ENCODE measurements at regions not wholly inside any gene's neighbourhood (a gene's known extent, or its start where the extent isn't known, plus 50 kb on each side); places are given as distances from the start of the nearest gene placed in this dataset.

- H2AFZ ChIP-seq (ENCODE audit: low read depth): no peak overlapping the region; the same call in 1 of the 2 replicates
- peak; percentile 87 for DNase-seq
- ChIA-PET CTCF (interaction anchor here (0.7 to 2.2 kb wide), 9 partner anchors 8 to 276 kb away, joined by 3 to 8 read pairs (median 3); no protein-coding TSS in a partner anchor), POLR2A (interaction anchor here (0.6 to 1.1 kb wide), 3 partner anchors 63 to 108 kb away, joined by 3 to 7 read pairs (median 4); partner anchors contain the start of gene SPRED2)
- H4K20me1 ChIP-seq (ENCODE audit: insufficient read depth): no peaks in the 10 kb centered on the region
- no peaks in the 10 kb centered on the region for H3K79me2 ChIP-seq (ENCODE audit: insufficient read depth)
- H3K9me2 ChIP-seq: no peaks in the 10 kb centered on the region
- no peaks in the 10 kb centered on the region for H3K27me3 ChIP-seq (ENCODE audit: insufficient read depth)
- H3K4me1 ChIP-seq (ENCODE audit: control insufficient read depth in 1 of 2, insufficient read depth in 2 of 2, low read depth in 1 of 2, low read length in 1 of 2): peaks cover 3 to 18% of the 10 kb centered on the region in 2 experiments; a peak in 2 of 4 replicates
- peak overlapping the region; percentile 32; the same call in 1 of the 2 replicates for H3K4me2 ChIP-seq
- no peak overlapping the region for H3K9ac ChIP-seq
- no peaks in the 10 kb centered on the region for H3F3A ChIP-seq (replicated peaks; ENCODE audit: insufficient read depth)
- H3K4me3 ChIP-seq (ENCODE audit: low read depth in 2 of 2, low read length in 1 of 2): no peak overlapping the region
- WGBS (ENCODE audit: low lambda C conversion rate): 40% methylated on average over 4 of the region's 4 CpGs
- H3K36me3 ChIP-seq (replicated peaks in 1 of 2; ENCODE audit: control insufficient read depth in 1 of 2, insufficient read depth in 2 of 2, low read length in 1 of 2): no peaks in the 10 kb centered on the region
- no peaks in the 10 kb centered on the region for H3K9me3 ChIP-seq
- H3K27ac ChIP-seq (ENCODE audit: low read depth in 2 of 2, low read length in 1 of 2): peak overlapping the region in 1 of 2 experiments; percentile 63; a peak in 2 of 4 replicates
- TF ChIP-seq EZH2phosphoT487 (IDR thresholded peaks at IDR 0.05; ENCODE audit: borderline replicate concordance, low read depth) (no peak), PBX3 (IDR thresholded peaks at IDR 0.05) (peak; percentile 89), POLR2AphosphoS5 (IDR thresholded peaks at IDR 0.05; ENCODE audit: low read depth, low read length) (peak; percentile 62; the same call in 1 of the 2 replicates), TAF1 (IDR thresholded peaks at IDR 0.05; ENCODE audit: borderline replicate concordance, low read depth, low read length) (no peak), ELF1 (IDR thresholded peaks at IDR 0.05) (no peak), JUND (IDR thresholded peaks at IDR 0.05) (no peak), SIN3A (IDR thresholded peaks at IDR 0.05; ENCODE audit: borderline replicate concordance, low read depth, low read length) (peak; percentile 76; the same call in 1 of the 2 replicates), NRF1 (IDR thresholded peaks at IDR 0.05; ENCODE audit: low read depth, low read length) (no peak), FOXM1 (IDR thresholded peaks at IDR 0.05; ENCODE audit: low read depth) (no peak), MEF2A (IDR thresholded peaks at IDR 0.05; ENCODE audit: borderline replicate concordance, low read depth) (no peak), FOXJ3 (CRISPR knock-in tag; IDR thresholded peaks at IDR 0.05) (peak; percentile 94), RAD21 (IDR thresholded peaks at IDR 0.05; ENCODE audit: low read length) (no peak), RCOR1 (IDR thresholded peaks at IDR 0.05; ENCODE audit: low read length) (peak; percentile 97), IRF3 (IDR thresholded peaks at IDR 0.05; ENCODE audit: low read depth, low read length) (no peak), RFX5 (IDR thresholded peaks at IDR 0.05; ENCODE audit: low read length) (no peak), NFIC (IDR thresholded peaks at IDR 0.05; ENCODE audit: borderline replicate concordance) (peak; percentile 18; the same call in 1 of the 2 replicates), GABPA (IDR thresholded peaks at IDR 0.05; ENCODE audit: low read depth) (no peak), CHD2 (IDR thresholded peaks at IDR 0.05; ENCODE audit: low read length, partially characterized antibody) (peak; percentile 89), EP300 (IDR thresholded peaks at IDR 0.05; ENCODE audit: borderline replicate concordance in 1 of 2, low read depth in 1 of 2, low read length in 1 of 2) (peak in 1 of 2 experiments; percentile 96; a peak in 3 of 4 replicates), SMC3 (IDR thresholded peaks at IDR 0.05; ENCODE audit: low read depth, low read length) (no peak; the same call in 1 of the 2 replicates), MXI1 (IDR thresholded peaks at IDR 0.05; ENCODE audit: low read depth, low read length) (peak; percentile 99), FOSL2 (IDR thresholded peaks at IDR 0.05; ENCODE audit: borderline replicate concordance, low read depth) (no peak), MAX (IDR thresholded peaks at IDR 0.05; ENCODE audit: low read depth) (no peak), TEAD4 (IDR thresholded peaks at IDR 0.05; ENCODE audit: borderline replicate concordance, insufficient read depth) (no peak)
- TF ChIP-seq, protein P1, sequence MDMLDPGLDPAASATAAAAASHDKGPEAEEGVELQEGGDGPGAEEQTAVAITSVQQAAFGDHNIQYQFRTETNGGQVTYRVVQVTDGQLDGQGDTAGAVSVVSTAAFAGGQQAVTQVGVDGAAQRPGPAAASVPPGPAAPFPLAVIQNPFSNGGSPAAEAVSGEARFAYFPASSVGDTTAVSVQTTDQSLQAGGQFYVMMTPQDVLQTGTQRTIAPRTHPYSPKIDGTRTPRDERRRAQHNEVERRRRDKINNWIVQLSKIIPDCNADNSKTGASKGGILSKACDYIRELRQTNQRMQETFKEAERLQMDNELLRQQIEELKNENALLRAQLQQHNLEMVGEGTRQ (IDR thresholded peaks at IDR 0.05; ENCODE audit: borderline replicate concordance, low read depth, low read length): no peak
- TF ChIP-seq, protein P2, sequence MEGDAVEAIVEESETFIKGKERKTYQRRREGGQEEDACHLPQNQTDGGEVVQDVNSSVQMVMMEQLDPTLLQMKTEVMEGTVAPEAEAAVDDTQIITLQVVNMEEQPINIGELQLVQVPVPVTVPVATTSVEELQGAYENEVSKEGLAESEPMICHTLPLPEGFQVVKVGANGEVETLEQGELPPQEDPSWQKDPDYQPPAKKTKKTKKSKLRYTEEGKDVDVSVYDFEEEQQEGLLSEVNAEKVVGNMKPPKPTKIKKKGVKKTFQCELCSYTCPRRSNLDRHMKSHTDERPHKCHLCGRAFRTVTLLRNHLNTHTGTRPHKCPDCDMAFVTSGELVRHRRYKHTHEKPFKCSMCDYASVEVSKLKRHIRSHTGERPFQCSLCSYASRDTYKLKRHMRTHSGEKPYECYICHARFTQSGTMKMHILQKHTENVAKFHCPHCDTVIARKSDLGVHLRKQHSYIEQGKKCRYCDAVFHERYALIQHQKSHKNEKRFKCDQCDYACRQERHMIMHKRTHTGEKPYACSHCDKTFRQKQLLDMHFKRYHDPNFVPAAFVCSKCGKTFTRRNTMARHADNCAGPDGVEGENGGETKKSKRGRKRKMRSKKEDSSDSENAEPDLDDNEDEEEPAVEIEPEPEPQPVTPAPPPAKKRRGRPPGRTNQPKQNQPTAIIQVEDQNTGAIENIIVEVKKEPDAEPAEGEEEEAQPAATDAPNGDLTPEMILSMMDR (IDR thresholded peaks at IDR 0.05): no peak
- TF ChIP-seq, protein P3, sequence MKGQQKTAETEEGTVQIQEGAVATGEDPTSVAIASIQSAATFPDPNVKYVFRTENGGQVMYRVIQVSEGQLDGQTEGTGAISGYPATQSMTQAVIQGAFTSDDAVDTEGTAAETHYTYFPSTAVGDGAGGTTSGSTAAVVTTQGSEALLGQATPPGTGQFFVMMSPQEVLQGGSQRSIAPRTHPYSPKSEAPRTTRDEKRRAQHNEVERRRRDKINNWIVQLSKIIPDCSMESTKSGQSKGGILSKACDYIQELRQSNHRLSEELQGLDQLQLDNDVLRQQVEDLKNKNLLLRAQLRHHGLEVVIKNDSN (IDR thresholded peaks at IDR 0.05; ENCODE audit: borderline replicate concordance, low read depth): no peak
Measured at GRCh38 chr2:65539633-65540032, 107.2 kb upstream of the SPRED2 start.
